HG02870 (cell line): ENCODE measurements at regions not wholly inside any gene's neighbourhood (a gene's known extent, or its start where the extent isn't known, plus 50 kb on each side); places are given as distances from the start of the nearest gene placed in this dataset.
"Not testable (repeated sequence)": the region's sequence is repeated elsewhere in the genome, so short reads cannot be mapped to it uniquely, and the experiment has no call there.

ENCODE experiments used
- ATAC-seq: cut with Tn5 transposase; IDR thresholded peaks from one replicate; pipeline ENCODE4 v1.9.1; 2021; ENCODE audit warnings: mild to moderate bottlenecking, moderate library complexity; ENCODE audit not compliant: unreplicated experiment

DNA sequence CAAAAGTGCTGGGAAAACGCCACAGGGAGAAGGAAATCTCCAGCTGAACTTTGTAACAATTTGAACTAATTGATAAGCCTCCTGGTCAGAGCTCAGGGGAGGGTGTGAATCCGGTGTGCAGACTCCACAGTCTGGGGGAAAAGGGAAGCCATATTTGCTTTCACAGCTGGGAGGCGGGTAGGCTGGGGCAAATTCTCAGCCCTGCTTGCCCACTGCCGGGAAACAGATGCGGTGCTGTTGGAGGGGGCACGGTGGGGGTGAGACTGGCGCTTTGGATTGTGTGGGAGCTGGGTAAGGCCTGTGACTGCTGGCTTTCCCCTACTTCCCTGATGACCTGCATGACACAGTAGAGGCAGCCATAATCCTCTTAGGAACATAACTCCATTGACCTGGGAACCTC, 134.8 kb downstream of the ADCYAP1 start:
- ATAC-seq, result no peak

DNA sequence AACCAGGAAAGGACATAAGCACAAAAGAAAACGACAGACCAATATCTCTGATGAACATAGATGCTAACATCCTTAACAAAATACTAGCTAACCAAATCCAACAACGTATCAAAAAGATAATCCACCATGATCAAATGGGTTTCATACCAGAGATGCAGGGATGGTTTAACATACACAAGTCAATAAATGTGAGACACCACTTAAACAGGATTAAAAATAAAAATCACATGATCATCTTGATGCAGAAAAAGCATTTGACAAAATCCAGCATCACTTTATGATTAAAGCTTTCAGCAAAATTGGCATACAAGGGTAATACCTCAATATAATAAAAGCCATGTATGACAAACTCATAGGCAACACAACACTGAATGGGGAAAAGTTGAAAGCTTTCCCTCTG, 138.4 kb downstream of the ADCYAP1 start:
- ATAC-seq, result not testable (repeated sequence)

DNA sequence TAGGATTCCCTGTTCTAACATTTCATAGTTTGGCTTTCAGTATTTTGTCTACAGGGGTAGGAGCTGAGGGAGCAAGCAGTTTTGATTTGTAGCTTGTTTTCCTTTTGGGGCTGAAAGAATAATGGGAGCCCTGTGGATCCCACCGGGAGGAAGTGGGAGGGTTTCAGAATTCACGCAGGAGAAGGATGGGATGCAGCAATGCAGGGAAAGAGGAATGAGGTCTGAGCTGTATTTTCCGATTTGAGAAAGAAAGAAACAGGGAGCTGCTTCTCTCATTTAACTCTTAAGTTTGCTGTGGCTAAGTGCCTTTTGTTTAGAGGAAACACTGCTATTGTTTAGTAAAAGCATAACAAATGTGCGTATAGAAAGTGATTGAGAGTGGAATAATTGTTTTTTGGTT, 141.0 kb downstream of the ADCYAP1 start:
- no peak for ATAC-seq

DNA sequence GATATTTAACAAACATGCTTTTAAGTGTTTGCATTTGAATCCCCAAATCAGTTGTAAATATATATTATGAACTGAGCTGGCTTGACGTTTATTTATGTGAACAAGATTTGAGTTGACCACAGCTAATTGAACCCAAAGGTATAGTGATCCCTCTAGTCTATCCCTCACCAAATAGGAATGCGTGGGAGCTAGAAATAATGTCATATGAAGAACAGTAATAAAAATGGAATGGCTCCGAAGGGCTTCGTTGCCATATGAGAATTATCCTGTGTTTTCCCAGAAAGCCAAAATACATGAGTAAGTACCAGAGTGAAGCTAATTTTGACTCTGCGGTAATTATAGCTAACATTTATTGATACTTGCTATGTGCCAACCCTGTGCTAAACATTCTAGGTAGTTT, 142.7 kb downstream of the ADCYAP1 start:
- no peak for ATAC-seq

DNA sequence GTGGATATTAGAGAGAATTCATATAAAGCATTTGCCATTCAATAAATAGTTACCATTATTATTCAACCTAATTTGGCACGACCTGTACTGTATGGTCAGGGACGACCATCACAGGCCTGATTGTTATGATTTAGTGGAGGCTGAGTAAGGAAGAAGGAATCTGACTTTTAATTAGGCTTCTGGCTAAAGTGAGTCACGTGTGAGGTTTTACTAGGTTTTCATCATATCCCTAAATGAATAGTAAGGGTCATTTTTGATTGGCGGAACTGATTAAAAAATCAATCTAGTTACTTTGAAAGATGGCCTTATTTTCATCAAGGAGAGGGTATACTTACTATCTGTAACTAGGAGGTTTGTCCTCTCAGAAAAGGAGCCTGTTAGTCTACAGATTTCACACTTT, 143.4 kb downstream of the ADCYAP1 start:
- no peak for ATAC-seq

DNA sequence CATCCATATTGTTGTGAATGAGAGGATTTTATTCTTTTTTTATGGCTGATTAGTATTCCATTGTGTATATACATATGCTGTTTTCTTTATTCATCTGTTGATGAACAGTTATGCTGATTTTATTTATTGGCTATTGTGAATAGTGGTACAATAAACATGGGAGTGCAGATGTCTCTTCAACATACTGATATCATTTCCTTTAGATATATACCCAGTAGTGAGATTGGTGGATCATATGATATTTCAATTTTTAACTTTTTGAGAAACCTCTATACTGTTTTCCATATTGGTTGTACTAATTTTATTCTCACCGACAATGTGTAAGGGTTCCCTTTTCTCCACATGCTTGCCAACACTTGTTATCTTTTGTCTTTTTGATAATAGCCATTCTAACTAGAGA, 144.5 kb downstream of the ADCYAP1 start:
- no peak for ATAC-seq

DNA sequence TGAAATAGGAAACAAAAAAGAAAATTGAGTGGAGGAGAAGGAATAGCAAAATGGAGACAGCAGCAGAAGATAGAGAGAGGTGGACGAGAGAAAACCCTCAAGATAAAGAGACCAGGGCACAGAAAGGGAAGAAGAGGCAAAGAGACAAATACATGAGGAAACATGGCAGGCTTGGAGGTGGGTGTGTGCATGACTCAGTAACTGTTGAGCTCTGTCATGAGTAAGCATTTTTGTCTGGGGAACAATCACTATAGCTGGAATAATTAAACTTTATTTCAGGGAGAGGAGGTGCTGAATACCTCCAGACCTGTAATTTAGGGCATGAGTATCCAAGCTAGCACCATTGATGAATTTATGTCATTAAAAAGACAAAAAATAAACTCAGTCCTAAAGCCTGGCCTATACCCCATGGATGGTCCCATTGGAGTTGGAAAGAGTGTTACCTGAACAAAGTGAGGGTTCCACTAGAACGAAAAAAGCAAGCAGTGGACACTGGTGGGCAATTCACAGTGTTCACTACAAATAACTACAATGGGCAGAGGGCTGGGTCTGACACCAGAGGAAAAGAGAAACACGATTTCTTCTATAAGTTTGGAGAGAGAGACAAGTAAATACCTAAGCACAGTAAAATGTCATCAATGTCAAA, 145.5 kb downstream of the ADCYAP1 start:
- ATAC-seq, result no peak

DNA sequence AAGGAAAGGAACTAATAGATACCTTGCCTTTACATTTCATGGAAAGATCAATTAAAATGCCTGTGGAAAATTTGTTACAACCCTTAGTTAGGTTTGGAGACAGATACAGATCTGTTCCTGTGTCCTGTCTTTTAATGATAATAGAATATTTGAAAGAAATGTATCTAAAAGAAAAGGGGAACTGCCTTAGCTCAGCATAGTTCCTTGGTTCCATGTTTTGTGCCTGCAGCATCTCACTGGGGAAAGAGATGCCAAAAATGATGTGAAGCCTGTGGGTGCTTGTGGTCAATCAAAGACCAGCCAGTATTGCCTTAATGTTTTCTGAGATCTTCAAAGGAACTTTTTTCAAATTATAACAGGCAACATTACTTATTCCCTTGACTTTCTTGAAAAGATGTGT, 147.6 kb downstream of the ADCYAP1 start:
- no peak for ATAC-seq

DNA sequence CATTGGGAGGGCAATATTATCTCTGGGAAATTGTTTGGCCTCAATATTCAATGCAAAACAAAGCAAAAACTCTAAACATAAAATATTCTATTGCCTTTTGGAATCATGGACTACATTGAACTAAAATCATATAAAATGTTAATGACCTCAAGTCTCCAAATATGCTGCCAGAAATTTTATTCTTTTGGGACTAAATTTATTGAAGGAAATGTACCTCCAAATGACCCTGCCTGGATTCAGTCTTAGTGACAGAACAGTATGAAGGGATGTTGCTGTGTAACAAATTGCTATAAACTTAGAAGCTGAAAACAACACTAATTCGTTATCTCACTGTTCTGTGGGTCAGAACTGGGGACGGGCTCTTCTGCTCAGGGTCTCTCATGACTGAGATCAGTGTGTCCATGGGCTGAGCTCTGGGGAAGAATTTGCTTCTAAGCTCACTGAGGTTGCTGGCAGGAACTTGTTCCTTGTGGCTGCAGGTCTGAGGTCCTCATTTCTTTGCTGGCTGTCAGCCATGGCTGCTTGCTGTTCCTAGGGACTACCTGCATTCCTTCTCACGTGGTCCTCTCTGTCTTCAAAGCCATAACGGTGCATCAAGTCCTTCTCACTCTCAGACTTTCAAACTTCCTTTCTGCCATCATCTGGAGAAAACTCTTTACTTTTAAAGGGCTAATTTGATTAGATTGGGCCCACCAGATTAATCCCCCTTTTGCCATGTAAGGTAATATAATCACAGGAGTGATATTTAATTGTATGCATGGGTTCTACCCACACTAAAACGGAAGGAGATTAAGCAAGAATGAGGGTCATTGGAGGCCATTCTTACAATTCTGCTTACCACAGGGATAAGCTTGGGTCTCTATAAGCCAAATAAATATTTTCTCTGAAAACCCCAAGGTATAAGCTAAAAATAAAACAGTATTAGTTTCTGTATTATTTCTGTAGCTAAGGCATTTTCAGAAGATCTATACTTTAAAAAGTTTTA, 149.0 kb downstream of the ADCYAP1 start:
- no peak for ATAC-seq

DNA sequence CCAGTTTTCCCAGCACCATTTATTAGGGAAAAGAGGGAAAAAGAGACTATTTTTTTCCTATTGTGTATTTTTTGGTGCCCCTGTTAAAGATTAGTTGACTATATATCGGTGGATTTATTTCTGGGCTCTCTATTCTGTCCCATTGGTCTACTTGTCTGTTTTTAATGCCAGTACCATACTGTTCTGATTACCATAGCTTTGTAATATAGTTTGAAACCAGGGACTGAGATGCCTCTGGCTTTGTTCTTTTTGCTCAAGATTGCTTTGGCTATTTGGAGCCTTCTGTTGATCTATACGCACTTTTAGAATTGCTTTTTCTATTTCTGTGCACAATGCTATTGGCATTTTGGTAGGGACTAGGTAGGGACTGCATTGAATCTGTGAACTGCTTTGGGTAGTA, 151.7 kb downstream of the ADCYAP1 start:
- ATAC-seq, result no peak

DNA sequence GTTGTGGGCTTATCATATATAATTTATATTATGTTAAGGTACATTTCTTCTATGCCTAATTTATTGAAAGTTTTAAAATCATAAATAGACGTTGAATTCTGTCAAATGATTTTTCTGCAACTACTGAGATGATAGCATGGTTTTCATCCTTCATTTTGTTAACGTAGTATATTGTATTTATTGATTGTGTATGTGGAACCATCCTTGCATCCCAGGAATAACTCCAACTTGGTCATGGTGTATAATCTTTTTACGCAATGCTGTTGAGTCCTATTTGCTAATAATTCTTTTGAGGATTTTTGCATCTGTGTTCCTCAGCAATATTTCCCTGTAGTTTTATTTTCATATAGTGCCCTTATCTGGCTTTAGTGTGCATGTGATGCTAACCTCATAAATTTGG, 152.7 kb downstream of the ADCYAP1 start:
- ATAC-seq, result no peak

DNA sequence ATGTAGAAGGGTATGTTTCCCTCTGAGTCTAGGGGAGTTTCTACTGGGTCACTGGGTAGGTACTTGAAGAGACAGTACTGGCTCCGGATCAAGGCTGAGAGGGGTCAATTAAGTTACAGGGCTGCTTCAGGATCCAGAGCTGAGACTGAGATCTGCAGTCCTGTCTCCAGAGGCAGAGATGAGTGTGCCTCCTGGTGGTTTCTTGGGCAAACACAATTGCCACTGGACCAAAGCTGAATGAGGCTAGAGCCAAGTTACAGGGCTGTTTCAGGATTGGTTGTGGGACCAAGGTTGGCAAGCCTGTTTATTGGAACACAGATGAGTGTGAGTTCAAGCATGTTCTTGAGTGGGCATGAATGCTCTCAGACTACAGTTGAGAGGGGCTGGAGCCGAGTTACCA, 157.9 kb downstream of the ADCYAP1 start:
- no peak for ATAC-seq

DNA sequence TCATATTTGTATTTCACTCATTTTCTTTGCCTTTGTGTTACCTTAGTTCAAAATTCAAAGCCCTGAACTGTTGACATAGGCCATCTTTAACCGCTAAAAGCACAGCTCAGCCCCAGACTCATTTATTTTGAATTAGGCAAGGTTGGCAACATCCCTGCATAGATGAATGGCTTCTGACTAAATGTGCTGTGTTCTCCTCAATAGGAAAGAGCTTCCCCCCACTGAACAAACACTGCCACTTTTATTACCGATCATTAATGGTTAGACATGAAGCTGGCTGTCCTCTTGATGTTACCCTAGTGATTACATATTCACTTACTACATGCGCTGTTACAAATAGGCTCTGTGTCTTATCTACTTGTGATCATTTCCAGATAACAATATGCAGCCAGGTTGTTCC, 170.7 kb downstream of the ADCYAP1 start:
- ATAC-seq, result no peak

DNA sequence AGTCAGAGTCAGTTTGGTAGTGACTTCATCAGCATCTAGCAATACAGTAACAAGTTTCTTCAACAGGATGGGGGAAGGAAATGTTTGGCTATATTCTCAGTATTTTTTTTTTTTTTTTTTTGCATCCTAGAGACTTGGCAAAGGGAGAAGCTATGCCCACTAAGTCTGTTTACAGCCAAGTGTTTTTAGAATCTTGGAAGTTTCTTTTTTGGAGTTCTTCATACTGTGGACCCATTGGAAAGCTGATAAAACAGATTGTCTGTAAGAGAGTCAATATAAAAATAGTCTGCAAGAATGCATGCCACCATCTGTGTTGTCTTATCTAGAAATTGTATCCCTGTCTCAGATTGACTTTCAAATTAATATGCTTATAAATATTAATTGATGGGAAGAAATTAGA, 171.2 kb downstream of the ADCYAP1 start:
- ATAC-seq, result no peak

DNA sequence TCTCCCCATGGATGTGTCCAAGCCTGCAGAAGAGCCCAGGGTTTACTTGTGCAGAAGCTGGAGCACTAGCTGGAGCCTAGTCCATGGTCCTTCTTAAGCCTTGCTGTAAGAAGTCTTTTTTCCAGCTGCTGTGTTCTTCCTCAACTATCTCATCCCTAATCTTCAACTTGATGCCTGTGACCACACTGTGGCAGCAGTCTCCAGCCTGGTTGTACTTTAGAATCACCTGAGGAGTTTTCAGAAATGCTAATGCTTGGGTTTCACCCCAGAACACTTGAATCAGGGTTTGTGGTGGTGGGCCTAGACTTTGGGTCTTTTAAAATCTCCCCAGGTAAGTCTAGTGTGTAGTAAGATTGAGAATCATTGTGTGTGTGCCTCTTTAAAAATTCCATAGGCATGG, 173.6 kb downstream of the ADCYAP1 start:
- ATAC-seq, result no peak

DNA sequence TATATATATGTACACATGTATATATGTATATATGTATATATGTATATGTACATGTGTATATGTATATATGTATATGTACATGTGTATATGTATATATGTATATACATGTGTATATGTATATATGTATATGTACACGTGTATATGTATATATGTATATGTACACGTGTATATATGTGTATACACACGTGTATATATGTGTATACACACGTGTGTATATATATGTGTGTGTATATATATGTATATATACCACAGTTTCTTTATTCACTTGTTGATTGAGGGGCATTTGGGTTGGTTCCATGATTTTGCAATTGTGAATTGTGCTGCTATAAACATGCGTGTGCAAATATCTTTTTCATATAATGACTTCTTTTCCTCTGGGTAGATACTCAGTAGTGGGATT, 179.0 kb downstream of the ADCYAP1 start:
- not testable (repeated sequence) for ATAC-seq

DNA sequence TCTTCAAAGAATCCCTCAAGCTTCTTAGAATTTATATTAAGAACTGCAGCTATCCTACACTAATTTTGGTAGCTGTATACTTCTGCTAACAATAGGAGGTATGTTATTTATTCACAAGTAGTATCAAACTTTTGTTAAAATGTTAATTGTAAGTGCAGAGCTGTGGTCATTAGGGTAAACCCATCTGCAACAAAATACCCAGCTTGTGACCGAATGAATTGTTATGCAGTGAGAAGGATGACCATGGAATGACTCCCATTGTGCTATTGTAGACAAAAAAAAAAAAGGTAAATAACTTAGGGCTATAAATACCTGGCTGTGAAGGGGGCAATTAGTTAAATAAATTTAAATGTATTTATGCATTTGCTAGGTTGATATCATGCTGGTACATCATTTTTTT, 186.1 kb downstream of the ADCYAP1 start:
- no peak for ATAC-seq

DNA sequence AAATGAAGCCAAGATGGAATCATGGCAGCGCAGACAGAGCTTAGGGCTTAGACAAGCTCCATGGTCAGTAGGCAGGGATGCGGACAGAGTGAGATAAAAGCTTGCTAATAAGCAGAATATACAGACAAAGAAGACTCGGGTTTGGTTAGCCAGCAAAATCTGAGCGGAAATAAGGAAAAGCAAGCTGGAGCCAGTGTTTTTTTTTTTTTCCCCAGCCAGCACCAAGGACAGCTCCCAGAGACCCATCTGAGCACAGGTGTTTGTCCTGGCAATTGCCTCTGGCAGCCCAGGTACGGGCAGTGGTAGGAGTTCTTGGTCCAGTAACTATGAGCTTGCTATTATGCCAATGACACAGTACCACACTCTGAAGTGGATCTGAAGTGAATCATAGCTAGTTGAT, 187.6 kb downstream of the ADCYAP1 start:
- no peak for ATAC-seq

DNA sequence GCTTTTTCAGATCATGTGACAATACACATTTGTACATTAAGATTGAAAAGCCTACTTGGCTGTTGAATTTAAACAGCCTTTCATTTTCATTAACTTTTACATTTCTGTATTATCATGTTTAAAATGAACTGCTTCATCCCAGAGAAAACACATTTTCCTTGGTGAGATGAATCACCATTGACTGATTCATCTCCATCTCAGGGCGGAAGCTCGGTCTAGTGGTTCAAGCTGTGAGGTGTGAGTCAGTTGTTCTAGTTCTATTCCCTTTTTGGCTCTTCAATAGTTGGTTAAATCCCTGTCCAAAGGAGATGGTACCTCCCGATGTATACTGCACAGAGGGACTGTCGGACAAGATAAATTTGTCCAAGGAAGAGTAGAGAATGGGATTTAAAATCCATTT, 189.7 kb downstream of the ADCYAP1 start:
- ATAC-seq, result no peak

DNA sequence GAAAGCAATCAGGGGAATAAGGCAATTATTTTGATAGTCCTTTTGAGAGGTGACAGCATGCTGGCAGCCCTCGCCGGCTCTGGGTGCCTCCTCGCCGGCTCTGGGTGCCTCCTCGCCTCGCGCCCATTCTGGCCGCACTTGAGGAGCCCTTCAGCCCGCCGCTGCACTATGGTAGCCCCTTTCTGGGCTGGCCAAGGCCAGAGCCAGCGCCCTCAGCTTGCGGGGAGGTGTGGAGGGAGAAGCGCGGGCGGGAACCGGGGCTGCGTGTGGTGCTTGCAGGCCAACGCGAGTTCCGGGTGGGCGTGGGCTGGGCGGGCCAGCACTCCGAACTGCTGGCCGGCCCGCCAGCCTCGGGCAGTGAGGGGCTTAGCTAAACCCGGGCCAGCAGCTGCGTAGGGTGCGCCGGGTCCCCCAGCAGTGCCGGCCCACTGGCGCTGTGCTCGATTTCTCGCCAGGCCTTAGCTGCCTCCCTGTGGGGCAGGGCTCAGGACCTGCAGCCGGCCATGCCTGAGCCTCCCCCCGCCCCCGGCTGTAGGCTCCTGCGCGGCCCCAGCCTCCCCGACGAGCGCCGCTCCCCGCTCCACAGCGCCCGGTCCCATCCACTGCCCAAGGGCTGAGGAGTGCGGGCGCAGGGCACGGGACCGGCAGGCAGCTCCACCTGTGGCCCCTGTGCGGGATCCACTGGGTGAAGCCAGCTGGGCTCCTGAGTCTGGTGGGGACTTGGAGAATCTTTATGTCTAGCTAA, 193.5 kb downstream of the ADCYAP1 start:
- not testable (repeated sequence) for ATAC-seq

DNA sequence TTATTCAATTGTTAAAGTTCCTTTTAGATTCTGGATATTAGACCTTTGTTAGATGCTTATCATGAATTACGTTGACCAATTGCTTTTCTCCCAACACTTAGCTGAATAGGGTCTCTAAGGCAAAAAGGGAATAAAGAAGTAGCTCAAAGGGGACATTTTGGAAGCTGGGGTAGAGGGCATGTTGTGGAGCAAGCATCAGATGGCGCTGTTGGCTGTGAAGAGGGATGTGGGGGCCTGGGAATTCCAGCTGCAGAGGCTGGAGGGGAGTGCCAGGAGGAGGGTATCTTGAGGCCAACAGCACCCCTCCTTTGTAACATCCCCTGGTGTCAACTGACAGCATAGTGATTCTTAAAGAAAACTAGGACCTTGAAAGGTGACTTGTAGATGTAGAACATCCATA, 198.2 kb downstream of the ADCYAP1 start:
- ATAC-seq, result no peak

DNA sequence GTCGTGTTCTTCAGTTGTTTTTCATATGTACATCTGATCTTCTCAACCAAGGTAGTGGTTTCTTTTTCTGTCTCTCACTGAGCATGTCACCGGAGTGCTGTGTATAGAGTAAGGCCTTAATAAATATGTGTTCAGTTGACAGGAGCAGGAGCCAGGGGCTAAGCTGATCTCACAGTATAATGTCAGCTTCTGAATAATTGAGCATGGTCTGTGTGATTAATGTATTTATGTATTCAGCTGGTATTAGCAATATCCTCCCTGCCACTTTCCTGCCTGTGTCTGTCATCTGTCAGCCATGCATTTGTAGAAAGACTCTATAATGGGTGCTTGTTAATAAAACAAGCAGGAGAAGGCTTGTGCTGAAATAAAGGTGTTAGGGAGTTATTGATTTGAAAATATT, 198.9 kb downstream of the ADCYAP1 start:
- ATAC-seq, result no peak
